Umbilical cord (tissue), 1 donor: ENCODE measurements at regions not wholly inside any gene's neighbourhood (a gene's known extent, or its start where the extent isn't known, plus 50 kb on each side); places are given as distances from the start of the nearest gene placed in this dataset.

Source experiments
- DNase-seq: peaks from one replicate; pipeline ENCODE4 v3.0.0-alpha.2; 2015; ENCODE audit warnings: low spot score

DNA sequence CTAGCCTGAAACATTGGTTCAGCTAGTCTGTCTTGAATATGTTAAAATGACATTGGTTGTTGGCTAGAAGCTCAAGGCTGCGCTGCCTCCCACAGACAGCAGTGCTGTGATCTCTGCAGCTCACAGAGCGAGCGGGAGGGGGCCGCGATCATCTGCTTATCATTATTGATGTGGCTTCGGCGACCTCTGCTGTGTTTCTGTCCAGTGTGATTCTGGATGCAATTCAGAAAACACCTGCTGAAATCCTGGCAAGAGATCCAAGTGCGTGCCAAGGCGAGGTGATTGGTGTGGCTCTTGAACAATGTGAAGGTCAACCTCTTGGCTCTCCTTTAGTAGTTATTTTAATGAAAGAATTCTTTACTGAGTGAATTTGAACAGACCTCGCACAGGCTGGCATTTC is 142.3 kb upstream of the SASH1 start:
- no peak for DNase-seq

DNA sequence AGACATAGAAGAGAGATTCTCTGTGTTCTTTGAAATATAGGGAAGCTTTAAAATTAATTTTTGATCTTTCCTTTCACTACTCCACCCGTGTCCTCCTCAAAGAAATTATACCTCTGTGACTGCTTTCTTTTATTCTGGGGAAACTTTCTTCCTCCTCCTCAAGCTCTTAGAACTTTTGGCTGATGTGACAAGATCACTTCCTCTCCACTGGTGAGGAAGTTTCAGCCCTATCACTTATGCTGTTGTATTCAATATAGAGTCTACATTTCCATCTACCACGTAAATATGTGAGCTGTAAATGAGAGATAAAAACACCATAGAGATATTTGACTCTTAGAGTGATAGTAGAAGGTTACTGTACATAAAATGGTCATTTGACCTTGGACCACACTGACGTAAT is 141.9 kb upstream of the SASH1 start:
- no peak for DNase-seq

DNA sequence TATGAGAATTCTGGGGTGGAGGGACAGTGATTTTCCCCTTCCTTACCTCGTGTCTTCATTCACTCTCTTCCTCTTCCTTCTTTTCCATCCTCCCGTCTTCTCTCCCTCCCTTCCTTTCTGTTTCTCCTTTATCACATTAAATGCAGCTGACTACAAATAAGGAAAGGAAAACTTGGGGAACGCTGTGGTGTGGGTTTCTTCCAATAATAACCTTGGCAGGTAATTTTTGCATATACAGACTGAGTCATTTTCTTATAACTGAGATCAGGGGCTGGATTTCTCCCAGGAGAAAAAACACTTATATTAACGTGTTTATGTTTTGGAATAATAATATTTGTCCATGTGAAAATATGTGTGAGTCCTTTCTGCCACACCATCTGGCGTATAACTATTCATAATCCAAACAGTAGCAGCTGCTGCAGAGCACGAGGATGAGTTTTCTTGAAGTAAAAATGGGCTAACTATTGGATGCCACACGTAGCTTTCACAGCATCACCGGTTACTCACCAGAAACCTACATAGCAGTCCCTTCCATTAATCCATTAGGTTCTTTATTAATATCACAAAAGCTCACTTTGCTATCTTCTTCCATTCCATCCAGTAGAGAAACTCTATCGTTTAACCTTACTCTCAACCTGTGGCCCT is 139.2 kb upstream of the SASH1 start:
- no peak for DNase-seq

DNA sequence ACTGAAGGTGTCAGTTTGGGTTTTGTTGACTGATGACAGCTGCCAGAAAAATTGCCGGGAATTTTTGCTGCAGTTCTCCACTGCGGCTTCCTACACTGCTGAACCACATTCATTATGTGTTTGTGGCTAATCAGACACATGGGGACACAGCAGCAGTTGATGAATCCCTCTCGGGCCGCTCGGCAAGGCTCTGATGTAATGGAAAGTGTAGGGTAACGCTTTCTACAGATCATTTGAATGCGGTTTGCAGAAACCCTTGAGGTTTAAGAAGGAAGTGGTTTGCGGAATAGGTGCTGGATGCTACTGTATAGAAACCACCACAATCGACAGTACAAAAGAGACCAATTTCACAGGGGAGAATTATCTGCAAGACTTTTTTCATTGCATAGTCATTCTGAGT is 138.7 kb upstream of the SASH1 start:
- no peak for DNase-seq

DNA sequence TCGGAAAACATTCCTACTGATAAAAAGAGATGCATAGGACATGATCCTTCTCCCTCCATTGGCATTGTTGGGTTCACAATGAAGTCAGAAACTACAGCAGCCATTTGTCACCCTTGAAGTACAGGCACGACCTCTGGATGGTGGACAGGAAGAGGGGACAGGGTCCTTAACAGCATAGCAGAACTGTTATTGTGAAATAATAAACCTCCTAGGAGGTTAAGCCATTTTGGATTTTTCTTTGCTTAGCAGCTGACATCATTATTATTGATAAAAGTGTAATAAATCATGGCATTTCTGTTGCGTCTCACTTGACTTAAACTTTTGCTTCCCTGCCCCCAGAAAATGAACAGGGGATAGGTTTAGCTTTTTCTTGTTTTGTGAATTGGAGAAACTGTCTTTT is 134.3 kb upstream of the SASH1 start:
- no peak for DNase-seq

DNA sequence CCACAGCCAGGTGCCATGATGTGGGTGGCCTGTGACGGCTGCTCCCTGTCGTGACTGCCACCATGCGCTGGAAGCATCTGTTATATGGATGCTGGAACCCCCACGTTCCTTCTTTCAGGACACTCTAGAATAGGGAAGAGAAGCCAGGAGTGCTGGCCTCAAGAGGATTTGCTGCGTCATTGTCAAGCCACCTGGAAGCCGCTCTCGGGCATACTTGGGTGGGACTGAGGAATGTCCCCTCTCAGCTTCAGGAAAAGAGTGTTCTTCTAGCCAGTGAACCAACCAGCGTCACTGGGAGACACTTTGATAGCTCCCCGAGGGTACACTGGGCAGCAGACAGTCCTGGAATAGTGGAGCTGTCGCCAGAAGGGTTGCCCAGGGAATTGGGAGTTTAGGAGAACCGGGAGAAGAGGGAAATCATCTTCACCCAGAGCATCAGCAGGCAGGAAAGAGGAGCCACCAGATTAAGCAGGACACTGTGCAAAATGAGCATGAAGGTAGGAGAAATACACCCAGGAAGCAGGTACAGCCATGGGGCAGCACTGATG is 130.8 kb upstream of the SASH1 start:
- no peak for DNase-seq

DNA sequence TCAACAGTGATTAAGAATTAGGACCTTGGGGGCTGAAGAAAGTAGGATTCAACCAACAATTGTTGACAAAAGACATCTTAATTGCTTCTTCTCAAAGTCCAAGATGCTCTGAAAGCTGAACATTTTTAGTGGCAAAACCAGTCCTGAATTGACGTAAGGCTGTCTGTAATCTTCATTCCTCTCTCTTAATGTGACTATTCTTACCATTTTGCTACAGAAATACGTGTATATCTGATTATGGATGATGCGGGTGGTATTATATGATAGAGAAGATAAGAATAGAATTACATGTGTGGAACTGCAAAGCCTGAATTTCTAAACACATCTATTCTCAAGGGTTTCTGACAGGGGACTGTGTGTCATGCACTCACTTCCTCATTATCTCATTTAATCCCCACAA is 130.3 kb upstream of the SASH1 start:
- no peak for DNase-seq

DNA sequence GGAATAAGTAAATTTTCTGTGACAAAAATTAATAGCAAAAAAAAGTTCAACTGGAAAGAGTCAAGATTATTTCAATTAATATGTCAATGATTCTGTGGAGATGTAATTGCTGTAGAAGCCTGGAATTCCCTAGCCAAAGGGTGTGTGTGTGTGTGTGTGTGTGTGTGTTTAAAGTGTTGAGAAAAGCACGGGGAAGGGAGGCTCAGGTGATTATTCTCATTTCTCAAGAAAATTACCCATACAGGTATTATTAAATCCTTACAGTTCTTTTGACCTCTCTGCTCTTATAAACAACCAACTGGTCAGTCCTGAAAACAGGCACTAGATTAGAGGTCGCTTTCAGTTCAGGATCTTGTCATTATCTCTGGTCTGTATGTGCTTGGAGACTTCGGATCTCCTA is 129.3 kb upstream of the SASH1 start:
- no peak for DNase-seq

DNA sequence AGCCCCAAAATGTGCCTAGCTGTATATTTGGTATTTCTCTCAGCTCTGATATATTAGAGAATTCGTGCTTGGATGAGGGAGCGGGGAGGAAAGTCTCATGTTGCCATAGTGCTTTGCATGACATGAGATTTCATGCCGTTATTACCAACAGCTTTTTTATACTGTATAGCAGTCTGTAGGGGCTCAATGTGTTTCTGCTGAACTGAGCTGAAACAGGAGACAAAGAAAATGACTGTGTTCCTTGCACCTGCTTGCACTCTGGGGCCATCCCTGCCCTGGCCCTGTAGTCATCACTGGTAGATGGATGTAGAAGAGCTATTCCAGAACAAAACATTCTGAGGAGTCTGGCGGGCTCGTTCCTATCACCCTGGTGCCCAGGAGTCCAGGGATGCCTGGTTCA is 128.0 kb upstream of the SASH1 start:
- DNase-seq = no peak

DNA sequence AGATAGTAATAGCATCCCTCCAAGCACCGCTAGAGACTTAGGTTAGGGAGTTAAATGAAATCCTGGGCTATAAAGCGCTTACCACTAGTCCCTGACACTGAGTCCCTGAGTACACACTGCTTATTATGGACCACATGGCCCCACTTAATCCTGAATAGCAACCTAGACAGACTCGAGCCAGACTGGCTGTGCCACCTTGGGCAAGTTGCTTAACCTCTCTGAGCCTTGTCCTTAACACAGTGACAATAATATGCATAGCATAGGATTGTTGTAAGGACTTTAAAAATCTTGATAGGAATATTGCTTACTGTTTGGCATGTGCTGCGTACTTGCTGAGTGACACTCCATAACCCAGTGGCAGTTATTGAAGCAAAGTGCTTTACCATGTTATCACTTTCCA is 125.6 kb upstream of the SASH1 start:
- DNase-seq = no peak

DNA sequence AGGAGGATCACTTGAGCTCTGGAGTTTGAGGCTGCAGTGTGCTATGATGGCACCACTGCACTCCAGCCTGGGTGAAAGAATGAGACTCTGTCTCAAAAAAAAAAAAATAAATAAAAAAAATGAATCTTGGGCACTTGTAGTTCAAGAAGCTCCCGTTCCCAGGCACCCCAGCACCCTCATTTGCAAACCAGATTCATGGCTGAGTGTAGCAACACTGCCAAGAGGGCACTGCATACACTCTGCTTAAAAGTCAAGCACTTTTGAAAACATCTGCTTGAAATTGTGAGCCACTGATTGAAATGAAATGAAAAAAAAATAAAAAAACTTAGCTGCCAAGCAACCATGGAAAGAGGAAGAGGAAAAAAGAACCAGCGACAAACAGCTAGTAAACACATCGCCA is 124.7 kb upstream of the SASH1 start:
- DNase-seq = no peak

DNA sequence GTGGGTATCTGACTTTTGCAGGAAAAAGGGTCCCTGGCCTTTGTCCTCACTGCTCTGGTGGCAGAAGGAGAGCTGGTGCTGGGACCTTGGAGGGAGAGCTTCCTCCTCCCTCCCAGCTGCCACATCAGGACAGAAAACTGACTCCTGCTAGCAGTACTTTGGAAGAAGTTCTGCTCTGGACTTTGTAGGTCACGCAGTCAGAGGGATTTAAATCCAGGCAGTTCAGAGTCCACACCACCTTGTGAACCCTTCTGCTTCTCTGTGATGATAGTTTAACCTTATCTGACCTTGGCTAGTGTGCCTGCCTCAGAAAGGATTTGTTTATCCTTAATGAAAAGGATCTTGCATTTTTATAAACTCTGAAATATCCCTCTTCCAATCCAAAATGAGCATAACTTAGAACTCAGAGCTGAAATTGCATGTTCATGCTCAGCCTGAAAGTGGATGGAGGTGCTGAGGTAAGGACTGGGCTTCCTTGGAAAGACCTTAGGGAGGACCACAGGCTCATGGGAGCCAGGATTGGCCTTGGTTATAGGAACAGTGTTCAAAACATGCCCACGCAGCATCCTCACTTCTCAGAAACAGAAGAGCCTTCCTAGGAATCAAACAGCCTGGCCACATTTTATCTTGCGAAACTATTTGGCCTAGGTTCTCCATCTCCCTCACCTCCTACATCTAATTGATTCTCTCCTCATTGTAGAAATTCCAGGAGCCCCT is 123.9 kb upstream of the SASH1 start:
- peak; percentile 58 for DNase-seq

DNA sequence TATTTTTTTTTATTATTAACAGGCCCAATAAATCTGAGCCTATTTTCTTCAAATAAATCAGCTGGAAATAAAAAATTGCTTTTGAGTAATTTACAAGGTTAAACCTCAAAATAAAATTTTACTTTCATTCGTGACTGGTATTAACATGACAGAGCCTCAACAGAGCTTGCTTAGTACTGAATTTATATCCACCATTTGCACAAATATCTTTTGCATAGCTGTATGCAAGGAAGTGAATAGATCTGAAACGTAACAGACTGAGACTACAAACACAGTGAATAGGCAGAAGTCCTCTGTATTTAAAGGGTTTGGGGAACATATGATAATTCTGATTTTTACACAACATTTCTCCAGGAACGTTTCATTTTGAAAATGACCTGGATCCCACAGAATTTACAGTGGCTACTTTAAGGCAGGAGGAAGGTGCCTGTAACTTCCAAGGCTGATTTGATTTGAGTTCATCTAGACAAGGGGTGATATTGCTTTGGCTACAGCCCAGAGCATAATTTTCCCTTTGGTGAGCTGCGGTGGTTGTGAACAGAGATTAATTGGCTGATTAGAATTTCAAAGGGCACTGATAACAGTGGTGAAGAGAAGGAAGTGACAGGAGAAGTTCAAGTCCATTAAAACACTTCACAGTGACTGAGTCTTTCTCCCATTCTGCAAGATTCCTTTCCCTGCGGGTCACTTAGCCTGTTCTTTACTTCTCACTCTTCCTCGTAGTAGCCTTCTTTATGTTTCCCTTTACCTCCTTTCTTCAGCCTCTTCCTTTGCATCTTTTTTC is 121.2 kb upstream of the SASH1 start:
- DNase-seq = no peak

DNA sequence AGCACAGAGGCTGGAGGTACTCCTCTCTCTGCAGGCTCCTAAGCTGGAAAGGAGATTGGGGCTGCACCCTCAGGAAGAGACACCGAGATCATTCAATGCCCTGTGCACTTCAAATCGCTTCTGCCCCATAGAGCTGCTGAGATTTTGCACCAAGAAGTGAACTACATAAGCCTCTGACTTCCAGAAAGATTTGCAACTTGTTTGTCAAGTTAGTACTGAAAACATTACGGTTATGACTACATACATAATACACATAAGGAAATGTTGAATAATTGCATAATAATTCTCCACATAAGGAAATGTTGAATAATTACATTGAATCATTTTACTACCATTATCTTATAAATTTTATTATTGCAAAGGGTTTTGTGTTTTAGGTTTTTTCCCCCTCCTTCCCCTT is 120.3 kb upstream of the SASH1 start:
- DNase-seq = no peak

DNA sequence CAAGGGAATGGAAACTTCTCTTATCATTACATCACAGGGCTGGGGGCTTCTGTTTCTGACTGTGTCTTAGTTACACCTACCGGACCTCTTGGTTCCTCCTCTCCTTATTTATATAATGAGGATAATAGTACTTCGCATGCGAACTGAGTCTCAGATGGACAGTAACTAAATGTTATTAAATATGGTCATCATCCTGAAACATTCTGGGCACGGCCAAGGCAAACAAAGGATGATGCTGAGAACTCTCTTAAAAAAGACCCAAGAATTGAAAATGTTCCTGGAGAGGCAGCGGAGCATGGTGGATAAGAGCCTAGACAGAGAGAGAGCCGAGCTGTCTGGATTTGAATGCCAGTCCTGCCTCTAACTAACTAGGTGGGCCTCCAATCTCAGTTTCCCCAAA is 119.8 kb upstream of the SASH1 start:
- DNase-seq = no peak

DNA sequence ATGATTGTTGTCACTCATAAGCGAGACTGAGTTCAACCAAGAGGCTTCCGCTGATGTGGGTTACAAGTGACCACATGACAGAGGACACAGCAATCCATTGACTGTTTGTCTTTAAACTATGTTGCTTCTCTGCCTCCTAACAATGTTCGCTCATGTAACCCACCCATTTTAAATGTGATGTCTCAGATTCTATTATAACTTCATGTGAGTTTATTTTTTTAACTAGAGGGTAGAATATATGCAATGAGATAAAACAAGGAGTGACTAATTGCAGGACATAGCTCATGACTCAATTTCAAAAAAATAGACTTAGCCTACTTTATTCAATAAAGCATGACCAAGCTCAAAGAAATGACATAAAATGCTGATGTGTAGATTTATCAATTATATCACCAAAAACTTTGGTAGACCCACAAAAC is 119.2 kb upstream of the SASH1 start:
- DNase-seq = no peak

DNA sequence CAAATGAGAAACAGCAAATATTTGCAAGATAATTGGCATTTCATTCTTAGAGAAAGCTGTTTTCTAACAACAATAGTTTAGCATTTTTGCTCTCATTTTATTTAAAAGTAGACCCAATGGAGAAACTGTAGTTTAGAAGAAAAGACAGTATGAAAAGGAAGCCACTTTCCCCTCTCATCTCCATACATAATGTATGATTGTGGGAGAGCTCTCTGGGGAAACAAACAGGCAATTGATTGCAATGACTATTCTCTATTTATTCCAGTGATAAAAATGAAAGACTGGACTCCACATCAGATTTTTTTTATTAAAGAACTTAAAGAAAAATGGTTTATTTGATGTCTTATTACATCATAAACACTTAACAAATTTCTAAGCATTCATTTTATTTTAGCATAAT is 116.8 kb upstream of the SASH1 start:
- DNase-seq = no peak

DNA sequence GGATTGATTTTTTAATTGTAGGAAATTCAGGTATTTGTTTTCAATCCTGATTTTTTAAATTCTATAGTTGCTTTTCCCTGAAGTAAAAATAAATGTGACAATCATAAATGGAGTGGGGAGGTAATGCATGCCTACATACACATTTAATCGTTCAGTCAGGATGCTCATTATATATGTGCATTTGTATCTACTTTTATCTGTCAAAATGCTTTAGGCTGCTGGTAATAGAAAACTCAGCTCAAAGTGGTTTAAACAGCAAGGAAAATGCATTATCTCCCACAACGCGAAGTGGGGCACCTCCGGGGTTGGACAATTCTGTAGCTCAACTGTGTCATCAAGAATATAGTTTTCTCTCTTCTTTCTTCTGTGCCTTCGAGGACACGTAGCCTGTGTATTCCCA is 116.4 kb upstream of the SASH1 start:
- no peak for DNase-seq

DNA sequence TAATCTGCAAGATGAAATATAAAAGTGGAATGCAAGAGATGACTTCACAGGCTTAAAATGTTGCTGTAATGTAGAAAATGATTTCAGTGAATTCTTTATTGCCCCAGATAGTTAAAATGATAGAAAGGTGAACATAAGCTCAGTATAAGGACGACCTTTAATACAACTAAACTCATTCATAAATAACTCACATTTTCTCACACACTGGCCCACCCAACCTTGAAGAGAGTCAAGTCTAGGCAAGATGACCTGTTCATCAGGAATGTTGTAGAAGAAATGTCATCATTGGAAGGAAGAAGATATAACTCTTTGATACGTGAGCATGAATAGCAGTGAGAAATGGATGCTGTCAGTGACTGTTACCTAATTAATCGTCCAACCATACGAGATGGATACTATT is 111.1 kb upstream of the SASH1 start:
- peak; percentile 30 for DNase-seq

DNA sequence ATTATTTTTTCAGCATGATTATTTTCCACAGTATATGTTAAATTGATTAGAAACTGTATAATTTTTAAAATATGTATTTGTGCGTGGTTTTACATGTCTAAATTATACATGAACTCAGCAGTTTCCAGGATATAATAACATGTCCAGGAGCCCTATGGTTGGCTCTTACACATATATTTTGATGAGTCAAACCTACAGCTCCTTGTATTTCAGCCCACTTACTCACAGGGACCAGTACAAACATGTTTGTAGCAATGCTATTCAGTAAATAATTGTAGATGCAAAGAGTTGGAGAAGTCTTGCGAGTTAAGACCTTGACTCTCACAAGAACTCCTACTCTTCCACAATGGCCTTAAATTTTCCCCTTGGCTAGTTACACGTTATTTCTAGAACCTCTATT is 107.2 kb upstream of the SASH1 start:
- no peak for DNase-seq

DNA sequence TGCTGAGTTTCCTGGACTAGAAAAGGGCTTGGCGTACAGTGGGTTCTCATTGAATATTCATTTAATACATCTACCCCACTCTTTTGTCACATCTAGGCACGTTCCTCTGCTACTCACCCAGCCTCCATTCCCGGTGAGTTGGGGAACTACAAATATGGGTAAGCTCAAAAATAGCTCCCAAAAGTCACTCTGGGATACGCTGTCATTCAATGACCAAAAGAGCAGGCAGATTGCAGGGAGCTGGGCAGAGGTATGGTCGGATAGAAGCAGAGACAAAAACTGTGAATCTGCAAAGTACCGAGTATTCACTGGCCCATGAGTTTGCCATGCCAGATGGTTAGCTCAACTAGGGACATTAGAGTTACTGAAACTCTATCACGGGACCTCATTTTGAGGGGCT is 103.9 kb upstream of the SASH1 start:
- DNase-seq = no peak

DNA sequence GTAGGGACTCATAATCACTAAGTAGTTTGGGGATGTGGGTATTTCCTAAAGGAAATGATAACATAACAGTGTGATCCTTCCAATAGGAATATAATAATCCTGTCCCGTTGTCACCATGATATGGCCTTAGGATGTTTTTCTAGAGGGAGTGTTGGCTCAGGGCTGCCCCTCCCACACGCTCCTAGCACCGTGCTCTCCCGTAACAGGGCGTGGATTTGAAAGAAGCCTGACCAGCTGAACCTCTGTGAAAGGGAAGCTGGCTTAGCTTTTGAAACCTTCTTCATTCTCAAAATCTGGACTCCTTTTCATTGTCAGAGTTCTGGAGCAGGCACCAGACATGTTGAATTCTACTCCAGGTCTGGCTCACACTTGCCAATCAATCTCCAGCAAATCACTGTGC is 103.4 kb upstream of the SASH1 start:
- DNase-seq = no peak
